Heart right ventricle (tissue), 16 donors: ENCODE measurements at regions not wholly inside any gene's neighbourhood (a gene's known extent, or its start where the extent isn't known, plus 50 kb on each side); places are given as distances from the start of the nearest gene placed in this dataset.

Source experiments
- ATAC-seq, 8 donors: fragments of 200-7000 bp; cut with Tn5 transposase; one replicate each; pipeline ENCODE4 v1.9.1; 2020; ENCODE audit warnings: mild to moderate bottlenecking in 8 of 8, moderate library complexity in 8 of 8, moderate number of reproducible peaks in 1 of 8
- DNase-seq, 2 donors: peaks; one replicate each; pipeline ENCODE4 v3.0.0-alpha.2; 2020
- H3K27ac ChIP-seq, 10 donors: fragments of 200-600 bp; sonication (generic) in 2 of 10; one replicate each; pipeline versions ENCODE4 v1.5.0 to v1.8.0; 2020 to 2022; ENCODE audit warnings: mild to moderate bottlenecking in 3 of 10
- H3K27me3 ChIP-seq, 7 donors: fragments of 200-600 bp; one replicate each; pipeline ENCODE4 v1.8.0; 2021 to 2022; ENCODE audit warnings: mild to moderate bottlenecking in 2 of 7
- H3K36me3 ChIP-seq, 9 donors: fragments of 200-600 bp; sonication (generic) in 1 of 9; one replicate each; pipeline versions ENCODE4 v1.5.0 to v1.8.0; 2020 to 2022; ENCODE audit warnings: mild to moderate bottlenecking in 2 of 9
- H3K4me1 ChIP-seq, 9 donors: fragments of 200-600 bp; sonication (generic) in 1 of 9; one replicate each; pipeline versions ENCODE4 v1.5.0 to v1.8.0; 2020 to 2022; ENCODE audit warnings: mild to moderate bottlenecking in 4 of 9
- H3K4me3 ChIP-seq, 10 donors: fragments of 200-600 bp; sonication (generic) in 2 of 10; one replicate each; pipeline versions ENCODE4 v1.5.0 to v1.8.0; 2020 to 2022; ENCODE audit warnings: mild to moderate bottlenecking in 7 of 10, moderate library complexity in 2 of 10
- H3K9me3 ChIP-seq, 11 donors: fragments of 200-600 bp in 10 of 11; sonication (generic) in 2 of 11; one replicate each; pipeline versions ENCODE4 v1.5.0 to v1.8.0; 2013 to 2022; ENCODE audit warnings: mild to moderate bottlenecking in 2 of 11, control low read depth in 1 of 11, moderate library complexity in 1 of 11
- CTCF ChIP-seq, 9 donors: fragments of 200-600 bp; sonication (generic) in 2 of 9; IDR thresholded peaks; one replicate each; pipeline versions ENCODE4 v1.5.0 to v1.8.0; 2021 to 2022; ENCODE audit warnings: antibody characterized with exemption in 9 of 9, mild to moderate bottlenecking in 5 of 9, moderate library complexity in 1 of 9
- WGBS, 2 donors: extraction: QIAGEN DNeasy Blood & Tissue Kit; methylation state at CpG; one replicate each; pipeline ENCODE4 v1.1.7; 2013; ENCODE audit warnings: inconsistent platforms in 1 of 2; 5-methylcytosine and 5-hydroxymethylcytosine counted together
- intact Hi-C, 10 donors: fragments of 100-400 bp; cut with DNase I; formaldehyde crosslinking; loops; one replicate each; pipeline versions ENCODE4 v1.11.1 to v1.14.2; 2022
- donor health status: Arrhythmogenic right ventricular cardiomyopathy.
- donor health status: ischemic (EF 13 %, LVEDD 7.1; RV severe dilation, severe dysfunction).
- donor health status: healthy with polysubstance abuse.
- donor health status: DM: no; HTN: yes; CAD: no.
- donor health status: DM: no; HTN: no; CAD: no.
- donor health status: ischemic (EF 25% LVEDD 6.9; RV normal size, moderate dysfunction).
- donor health status: ischemic (EF 25% LVEDD 5.7; RV mildly dilated, moderate dysfunction).
- donor health status: healthy.
- donor health status: DM: yes; HTN: yes; CAD: no.
- donor health status: Ischemic cardiomyopathy.
- donor health status: ischemic (EF 35%, LVEDD 5.7; RV mildly dilated, moderate dysfunction).
- donor health status: nonischemic (EF 11% LVEDD 7.7; RV severe dilation, severe dysfunction).
- donor health status: DM: yes; HTN: yes; CAD: no.
- donor health status: PGD.
- donor health status: ischemic (EF 29% LVEDD 5.4; RV normal size, mild dysfunction).
- donor health status: nonischemic (EF 23%, LVEDD 6.1; RV moderate dilation, normal function).

- Histone ChIP-seq H3K4me3 (no peak overlapping the region), H3K27me3 (peaks cover 0 to 49% (median 7%) of the 10 kb centered on the region in 7 donors), H3K4me1 (no peaks in the 10 kb centered on the region), H3K9me3 (peaks cover 0 to 5% (median 0%) of the 10 kb centered on the region in 11 donors), H3K36me3 (no peaks in the 10 kb centered on the region), H3K27ac (no peak overlapping the region)
- TF ChIP-seq CTCF (IDR thresholded peaks at IDR 0.05) = peak in 5 of 9 donors; percentile 11 to 25 (median 24)
- intact Hi-C loops = loop anchor here in 1 of 10 donors (10.0 kb wide), 1 partner anchor 374 kb away; no protein-coding TSS in a partner anchor
- DNase-seq (no peak), ATAC-seq (no peak)
Measured at GRCh38 chr10:117860823-117861222, 185.9 kb downstream of the RAB11FIP2 start.

GRCh38 chr10:117861329-117861728 lies 185.4 kb downstream of the RAB11FIP2 start:
- TF ChIP-seq CTCF (IDR thresholded peaks at IDR 0.05) = no peak
- H3K27me3 ChIP-seq = peaks cover 0 to 49% (median 7%) of the 10 kb centered on the region in 7 donors
- H3K4me3 ChIP-seq = no peak overlapping the region
- no peaks in the 10 kb centered on the region for H3K4me1 ChIP-seq
- no peak overlapping the region for H3K27ac ChIP-seq
- peaks cover 0 to under 1% (median 0%) of the 10 kb centered on the region in 11 donors for H3K9me3 ChIP-seq
- DNase-seq = no peak
- intact Hi-C loops = loop anchor here in 1 of 10 donors (10.0 kb wide), 1 partner anchor 373 kb away; no protein-coding TSS in a partner anchor
- WGBS, 2 donors = 88 to 91% methylated on average over 4 of the region's 4 CpGs
- no peaks in the 10 kb centered on the region for H3K36me3 ChIP-seq
- no peak for ATAC-seq

GRCh38 chr10:117863771-117864170 lies 183.0 kb downstream of the RAB11FIP2 start:
- ATAC-seq (no peak), DNase-seq (no peak)
- 51 to 68% methylated on average over 2 of the region's 2 CpGs for WGBS, 2 donors
- Histone ChIP-seq H3K4me1 (no peaks in the 10 kb centered on the region), H3K27ac (no peak overlapping the region), H3K4me3 (no peak overlapping the region), H3K36me3 (no peaks in the 10 kb centered on the region), H3K9me3 (no peaks in the 10 kb centered on the region), H3K27me3 (peaks cover 0 to 36% (median 5%) of the 10 kb centered on the region in 7 donors)
- intact Hi-C loops = loop anchor here in 1 of 10 donors (10.0 kb wide), 1 partner anchor 371 kb away; no protein-coding TSS in a partner anchor
- no peak for TF ChIP-seq CTCF (IDR thresholded peaks at IDR 0.05)

GRCh38 chr10:117865945-117866344 lies 180.8 kb downstream of the RAB11FIP2 start:
- no peak for DNase-seq
- Histone ChIP-seq H3K4me3 (no peak overlapping the region), H3K4me1 (no peaks in the 10 kb centered on the region), H3K27me3 (peaks cover 0 to 36% (median 9%) of the 10 kb centered on the region in 7 donors), H3K36me3 (no peaks in the 10 kb centered on the region), H3K27ac (no peak overlapping the region), H3K9me3 (no peaks in the 10 kb centered on the region)
- ATAC-seq = no peak
- intact Hi-C loops = loop anchor here in 1 of 10 donors (10.0 kb wide), 1 partner anchor 369 kb away; no protein-coding TSS in a partner anchor
- TF ChIP-seq CTCF (IDR thresholded peaks at IDR 0.05) = no peak
- WGBS, 2 donors = 75 to 86% methylated on average over 4 of the region's 4 CpGs
